HepG2 (cell line): ENCODE measurements at regions not wholly inside any gene's neighbourhood (a gene's known extent, or its start where the extent isn't known, plus 50 kb on each side); places are given as distances from the start of the nearest gene placed in this dataset.

ENCODE experiments used
- ATAC-seq: fragments of 200-7000 bp; cut with Tn5 transposase; 3 replicates; pipeline ENCODE4 v1.9.1; 2020; ENCODE audit warnings: mild to moderate bottlenecking, moderate library complexity
- BruUV-seq: library from RNA; stranded (reverse); fragments of 400-500 nt; replicated peaks from 2 replicates; lab custom pipeline; 2021; lab: Mats Ljungman, UMichigan
- CTCF ChIA-PET: fragments of 300-600 bp; formaldehyde crosslinking; extraction: SDS; loops from one replicate; lab custom pipeline; 2021; ENCODE audit warnings: low total read pairs, inconsistent platforms, low intra/inter-chr PET ratio; lab: Yijun Ruan, JAX
- POLR2A ChIA-PET: fragments of 350-600 bp; sonication (Branson Sonifier 250); formaldehyde crosslinking; loops from one replicate; lab custom pipeline; 2020; ENCODE audit warnings: antibody characterized with exemption, inconsistent platforms; lab: Yijun Ruan, JAX
- DNase-seq: peaks from one replicate; pipeline ENCODE4 v3.0.0-alpha.2; 2015; ENCODE audit warnings: low spot score
- FAIRE-seq: peaks from 3 replicates; lab custom pipeline; 2011; peaks lifted over from hg19 to GRCh38; lab: Jason Lieb, UNC
- H2AFZ ChIP-seq: one replicate; pipeline ENCODE4 v1.6.1; 2011; ENCODE audit warnings: low read length, inconsistent platforms
- H3K27ac ChIP-seq: fragments of 300-600 bp; 3 replicates; pipeline ENCODE4 v1.8.0; 2011; ENCODE audit warnings: mixed run types, mild to moderate bottlenecking, mixed read lengths, low read length, inconsistent platforms; ENCODE audit not compliant: insufficient read depth; ENCODE audit errors: extremely low read length
- H3K27me3 ChIP-seq, 2 experiments: fragments of 200-600 bp in 1 of 2; 2 replicates in 1 of 2; 3 replicates in 1 of 2; pipeline versions ENCODE4 v1.6.0 to v1.8.0; 2011; ENCODE audit warnings: low read length in 2 of 2, mild to moderate bottlenecking in 2 of 2, moderate library complexity in 2 of 2, inconsistent platforms in 1 of 2; ENCODE audit not compliant: insufficient read depth in 2 of 2, control insufficient read depth in 1 of 2
- H3K36me3 ChIP-seq, 2 experiments: fragments of 200-600 bp in 1 of 2; replicated peaks in 1 of 2; 2 replicates in 1 of 2; 3 replicates in 1 of 2; pipeline versions ENCODE4 v1.5.1 to v1.8.0; 2011; ENCODE audit warnings: low read length in 2 of 2, inconsistent platforms in 1 of 2; ENCODE audit not compliant: insufficient read depth in 2 of 2, control insufficient read depth in 1 of 2
- H3K4me1 ChIP-seq: 2 replicates; pipeline ENCODE4 v1.5.1; 2012; ENCODE audit warnings: low read length, inconsistent platforms; ENCODE audit not compliant: insufficient read depth
- H3K4me2 ChIP-seq: 2 replicates; pipeline ENCODE4 v1.6.0; 2011; ENCODE audit warnings: low read depth, low read length, inconsistent platforms
- H3K4me3 ChIP-seq, 3 experiments: fragments of 200-600 bp in 1 of 3; sonication (generic), shearing (Covaris generic) in 1 of 3; replicated peaks in 1 of 3; 2 replicates each; pipeline ENCODE4 v1.5.1; 2011 to 2016; ENCODE audit warnings: low read length in 3 of 3, inconsistent platforms in 2 of 3, low read depth in 2 of 3, mild to moderate bottlenecking in 2 of 3, control low read depth in 1 of 3, mixed read lengths in 1 of 3; ENCODE audit not compliant: insufficient read depth in 1 of 3
- H3K79me2 ChIP-seq: one replicate; pipeline ENCODE4 v1.6.1; 2011; ENCODE audit warnings: low read length, inconsistent platforms; ENCODE audit not compliant: insufficient read depth
- H3K9ac ChIP-seq: 2 replicates; pipeline ENCODE4 v1.6.0; 2011; ENCODE audit warnings: mild to moderate bottlenecking, low read depth, low read length, inconsistent platforms; ENCODE audit not compliant: insufficient read depth
- H3K9me3 ChIP-seq: 2 replicates; pipeline ENCODE4 v1.5.1; 2012; ENCODE audit warnings: mild to moderate bottlenecking, low read length
- H4K20me1 ChIP-seq: 2 replicates; pipeline ENCODE4 v1.6.0; 2011; ENCODE audit warnings: inconsistent platforms, mild to moderate bottlenecking, low read length, moderate library complexity; ENCODE audit not compliant: insufficient read depth
- ARID4A ChIP-seq: sonication (generic); formaldehyde crosslinking; IDR thresholded peaks from 2 replicates; pipeline ENCODE4 v1.5.0; 2020; ENCODE audit warnings: mild to moderate bottlenecking, missing genetic modification reagents, borderline replicate concordance
- CENPT ChIP-seq: sonication (generic); formaldehyde crosslinking; IDR thresholded peaks from 2 replicates; pipeline ENCODE4 v1.8.0; 2022; ENCODE audit warnings: low read depth, mild to moderate bottlenecking, moderate library complexity, missing genetic modification reagents
- FOXO4 ChIP-seq: sonication (generic); formaldehyde crosslinking; conservative IDR thresholded peaks from 2 replicates; pipeline ENCODE4 v1.8.1; 2023; ENCODE audit warnings: missing genetic modification reagents
- ZBTB25 ChIP-seq: IDR thresholded peaks from 2 replicates; pipeline ENCODE4 v1.6.1; 2018; ENCODE audit warnings: missing genetic modification reagents
- ZNF121 ChIP-seq: sonication (generic); formaldehyde crosslinking; IDR thresholded peaks from 2 replicates; pipeline ENCODE4 v1.5.0; 2020; ENCODE audit warnings: mild to moderate bottlenecking, missing genetic modification reagents
- ZNF468 ChIP-seq: sonication (generic); formaldehyde crosslinking; IDR thresholded peaks from 2 replicates; pipeline ENCODE4 v1.8.0; 2022; ENCODE audit warnings: mild to moderate bottlenecking, moderate library complexity, missing genetic modification reagents
- WGBS: methylation state at CpG from one replicate; pipeline ENCODE4 v1.1.6; 2017; ENCODE audit warnings: low lambda C conversion rate; 5-methylcytosine and 5-hydroxymethylcytosine counted together
- in situ Hi-C: cut with HindIII; loops from 2 replicates; pipeline ENCODE4 v1.10.0; 2017; ENCODE audit warnings: low pct_unique_long_range_greater_than_20kb; ENCODE audit not compliant: extremely low pct_ligation_motif_present
- intact Hi-C: fragments of 100-400 bp; cut with micrococcal nuclease; formaldehyde crosslinking; loops from one replicate; pipeline ENCODE4 v1.10.0; 2022; ENCODE audit not compliant: unreplicated experiment

DNA sequence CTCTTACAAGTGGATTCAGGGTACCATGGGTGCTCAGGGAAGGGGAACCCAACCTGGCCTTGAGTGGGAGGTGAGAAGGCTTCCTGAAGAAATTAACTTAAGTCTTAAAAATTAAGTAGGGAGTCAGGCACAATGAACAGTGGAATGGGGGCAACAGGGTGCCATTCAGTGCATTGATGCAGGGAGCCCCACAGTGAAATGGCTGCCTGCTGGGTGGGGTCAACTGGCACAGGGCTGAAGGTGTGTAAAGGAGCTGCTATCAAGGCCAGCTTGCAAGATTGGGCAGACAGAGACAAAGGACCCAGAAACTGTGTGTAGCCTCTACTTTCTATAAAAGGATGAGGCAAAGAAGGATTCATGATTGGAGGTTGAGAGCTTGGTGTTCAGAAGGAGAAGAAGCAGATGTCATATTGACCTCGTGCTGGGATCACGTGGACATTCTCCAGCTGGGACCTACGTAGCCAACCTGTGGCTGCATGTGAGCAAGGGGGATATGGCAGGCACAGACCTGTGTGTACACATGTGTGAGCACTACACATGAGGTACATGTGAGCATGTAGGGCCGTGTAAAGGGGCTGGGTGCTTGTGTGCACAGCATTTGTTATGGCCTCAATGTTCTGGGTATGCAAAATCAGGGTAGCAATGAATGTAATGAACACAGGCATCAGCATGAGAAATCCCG, 209.5 kb upstream of the HAAO start:
- ChIA-PET CTCF (no interaction called here), POLR2A (interaction anchor here (24.4 kb wide), 1 partner anchor 25 kb away, joined by 555 read pairs; no protein-coding TSS in a partner anchor)
- WGBS, result 98% methylated on average over 5 of the region's 5 CpGs
- no peak overlapping the region for H3K9ac ChIP-seq
- H3K4me2 ChIP-seq, result no peak overlapping the region
- no peaks in the 10 kb centered on the region for H3K9me3 ChIP-seq
- H3K79me2 ChIP-seq, result no peaks in the 10 kb centered on the region
- no peaks in the 10 kb centered on the region for H3K27me3 ChIP-seq
- no TSS peak for BruUV-seq
- no peaks in the 10 kb centered on the region for H3K36me3 ChIP-seq
- intact Hi-C loops (no loop called here), in situ Hi-C loops (no loop called here)
- TF ChIP-seq ZNF121, result no peak
- TF ChIP-seq ZBTB25 (CRISPR knock-in tag), result no peak
- TF ChIP-seq FOXO4 (CRISPR knock-in tag), result peak; percentile 83; the same call in 1 of the 2 replicates
- TF ChIP-seq CENPT, result 0 out of 2 replicates have a peak, but pooled peaks have one; percentile 39
- TF ChIP-seq ZNF468 (CRISPR knock-in tag), result 0 out of 2 replicates have a peak, but pooled peaks have one; percentile 69
- TF ChIP-seq ARID4A (CRISPR knock-in tag), result 0 out of 2 replicates have a peak, but pooled peaks have one; percentile 11
- no peak overlapping the region for H3K27ac ChIP-seq
- H3K4me1 ChIP-seq, result peaks cover 82% of the 10 kb centered on the region
- no peaks in the 10 kb centered on the region for H4K20me1 ChIP-seq
- no peak overlapping the region for H3K4me3 ChIP-seq
- no peak for FAIRE-seq
- no peak overlapping the region for H2AFZ ChIP-seq
- no peak for DNase-seq
- no peak for ATAC-seq
